H9 (cell line): ENCODE measurements at regions not wholly inside any gene's neighbourhood (a gene's known extent, or its start where the extent isn't known, plus 50 kb on each side); places are given as distances from the start of the nearest gene placed in this dataset.
"Not testable (repeated sequence)": the region's sequence is repeated elsewhere in the genome, so short reads cannot be mapped to it uniquely, and the experiment has no call there.

ENCODE experiments used
- DNase-seq: peaks from one replicate; pipeline ENCODE4 v3.0.0-alpha.2; 2017
- H2AFZ ChIP-seq: one replicate; pipeline ENCODE4 v1.6.1; 2013; ENCODE audit warnings: mild to moderate bottlenecking, low read length, control low read depth, moderate library complexity
- H2AK5ac ChIP-seq: 2 replicates; pipeline ENCODE4 v1.6.1; 2013; ENCODE audit warnings: low read length, control low read depth, mixed read lengths; ENCODE audit not compliant: insufficient read length
- H2BK120ac ChIP-seq: one replicate; pipeline ENCODE4 v1.6.1; 2013; ENCODE audit warnings: low read depth, mild to moderate bottlenecking, low read length, control low read depth, inconsistent platforms; ENCODE audit not compliant: poor library complexity, severe bottlenecking
- H2BK12ac ChIP-seq: 2 replicates; pipeline ENCODE4 v1.6.1; 2013; ENCODE audit warnings: low read length, control low read depth, mixed read lengths, low read depth; ENCODE audit not compliant: insufficient read length
- H2BK15ac ChIP-seq: 2 replicates; pipeline ENCODE4 v1.6.1; 2013; ENCODE audit warnings: low read depth, low read length, control low read depth
- H2BK20ac ChIP-seq: one replicate; pipeline ENCODE4 v1.6.1; 2013; ENCODE audit warnings: low read depth, mild to moderate bottlenecking, low read length, control low read depth, inconsistent platforms; ENCODE audit not compliant: poor library complexity, severe bottlenecking
- H2BK5ac ChIP-seq: 2 replicates; pipeline ENCODE4 v1.6.1; 2013; ENCODE audit warnings: low read length, control low read depth, mixed read lengths; ENCODE audit not compliant: insufficient read length
- H3K14ac ChIP-seq: 2 replicates; pipeline ENCODE4 v1.6.1; 2013; ENCODE audit warnings: low read length, control low read depth; ENCODE audit not compliant: insufficient read depth
- H3K18ac ChIP-seq: 2 replicates; pipeline ENCODE4 v1.6.1; 2013; ENCODE audit warnings: low read depth, mild to moderate bottlenecking, mixed read lengths, low read length, control low read depth; ENCODE audit not compliant: insufficient read length
- H3K23ac ChIP-seq: 2 replicates; pipeline ENCODE4 v1.6.1; 2013; ENCODE audit warnings: low read length, control low read depth, mixed read lengths, low read depth; ENCODE audit not compliant: insufficient read length
- H3K23me2 ChIP-seq: 2 replicates; pipeline ENCODE4 v1.6.1; 2013; ENCODE audit warnings: low read depth, mild to moderate bottlenecking, mixed read lengths, low read length, control low read depth; ENCODE audit not compliant: insufficient read length, poor library complexity, severe bottlenecking
- H3K27ac ChIP-seq: 2 replicates; pipeline ENCODE4 v1.5.1; 2013; ENCODE audit warnings: low read length, control low read depth, mixed read lengths, low read depth; ENCODE audit not compliant: insufficient read length
- H3K27me3 ChIP-seq: 2 replicates; pipeline ENCODE4 v1.6.1; 2013; ENCODE audit warnings: low read length, control low read depth, inconsistent platforms; ENCODE audit not compliant: insufficient read depth
- H3K4ac ChIP-seq: 2 replicates; pipeline ENCODE4 v1.6.1; 2013; ENCODE audit warnings: low read depth, mild to moderate bottlenecking, control low read depth, inconsistent platforms, low read length, moderate library complexity
- H3K4me1 ChIP-seq: 2 replicates; pipeline ENCODE4 v1.6.1; 2013; ENCODE audit warnings: low read length, control low read depth, inconsistent platforms; ENCODE audit not compliant: insufficient read depth
- H3K4me2 ChIP-seq: 2 replicates; pipeline ENCODE4 v1.6.1; 2013; ENCODE audit warnings: low read length, control low read depth, mixed read lengths; ENCODE audit not compliant: insufficient read length, insufficient read depth
- H3K56ac ChIP-seq: 2 replicates; pipeline ENCODE4 v1.6.1; 2013; ENCODE audit warnings: low read depth, mild to moderate bottlenecking, mixed read lengths, low read length, control low read depth; ENCODE audit not compliant: insufficient read length
- H3K79me1 ChIP-seq: 2 replicates; pipeline ENCODE4 v1.6.1; 2013; ENCODE audit warnings: low read depth, mild to moderate bottlenecking, moderate library complexity, low read length, control low read depth, inconsistent platforms; ENCODE audit not compliant: insufficient read depth, poor library complexity, severe bottlenecking
- H3K79me2 ChIP-seq: 2 replicates; pipeline ENCODE4 v1.6.1; 2013; ENCODE audit warnings: low read length, control low read depth, inconsistent platforms; ENCODE audit not compliant: insufficient read depth
- H3K9ac ChIP-seq: 2 replicates; pipeline ENCODE4 v1.6.1; 2013; ENCODE audit warnings: low read length, control low read depth, mixed read lengths; ENCODE audit not compliant: insufficient read length; ENCODE audit errors: extremely low read depth
- H3K9me3 ChIP-seq: one replicate; pipeline ENCODE4 v1.6.1; 2013; ENCODE audit warnings: low read depth, low read length, inconsistent platforms; ENCODE audit not compliant: control insufficient read depth
- H3T11ph ChIP-seq: one replicate; pipeline ENCODE4 v1.6.1; 2013; ENCODE audit warnings: mild to moderate bottlenecking, low read length, control low read depth, inconsistent platforms
- H4K20me1 ChIP-seq: one replicate; pipeline ENCODE4 v1.6.1; 2013; ENCODE audit not compliant: control insufficient read depth, insufficient read length, insufficient read depth
- H4K5ac ChIP-seq: 2 replicates; pipeline ENCODE4 v1.6.1; 2013; ENCODE audit warnings: low read depth, mild to moderate bottlenecking, mixed read lengths, low read length, control low read depth; ENCODE audit not compliant: insufficient read length
- H4K8ac ChIP-seq: replicated peaks from 2 replicates; pipeline ENCODE4 v1.6.1; 2013; ENCODE audit warnings: low read length, control low read depth, mixed read lengths, low read depth; ENCODE audit not compliant: insufficient read length
- H4K91ac ChIP-seq: 2 replicates; pipeline ENCODE4 v1.6.1; 2013; ENCODE audit warnings: low read depth, mild to moderate bottlenecking, moderate library complexity, mixed read lengths, low read length, control low read depth; ENCODE audit not compliant: insufficient read length
- H3K27ac Mint-ChIP-seq, 3 experiments: 2 replicates in 2 of 3; 3 replicates in 1 of 3; pipeline ENCODE4 v1.8.0; 2020 to 2021; ENCODE audit warnings: mixed read lengths in 3 of 3, mild to moderate bottlenecking in 1 of 3, moderate library complexity in 1 of 3
- H3K27me3 Mint-ChIP-seq: 2 replicates; pipeline ENCODE4 v1.8.0; 2021; ENCODE audit warnings: low read depth, mild to moderate bottlenecking, moderate library complexity, mixed read lengths
- H3K36me3 Mint-ChIP-seq, 3 experiments: 2 replicates in 2 of 3; 3 replicates in 1 of 3; pipeline ENCODE4 v1.8.0; 2020 to 2021; ENCODE audit warnings: low read depth in 3 of 3, mixed read lengths in 3 of 3; ENCODE audit not compliant: insufficient read depth in 1 of 3
- H3K4me1 Mint-ChIP-seq, 2 experiments: 2 replicates each; pipeline ENCODE4 v1.8.0; 2020; ENCODE audit warnings: mixed read lengths in 2 of 2
- H3K4me3 Mint-ChIP-seq, 2 experiments: 2 replicates in 1 of 2; 3 replicates in 1 of 2; pipeline ENCODE4 v1.8.0; 2020 to 2021; ENCODE audit warnings: mild to moderate bottlenecking in 2 of 2, mixed read lengths in 2 of 2, moderate library complexity in 1 of 2
- H3K9me3 Mint-ChIP-seq, 2 experiments: 2 replicates in 1 of 2; 3 replicates in 1 of 2; pipeline ENCODE4 v1.8.0; 2020; ENCODE audit warnings: mild to moderate bottlenecking in 2 of 2, mixed read lengths in 2 of 2, moderate library complexity in 1 of 2
- CTCF ChIP-seq: fragments of 200-600 bp; sonication (generic); conservative IDR thresholded peaks from 3 replicates; pipeline ENCODE4 v1.8.0; 2021; ENCODE audit warnings: antibody characterized with exemption, mild to moderate bottlenecking
- WGBS: extraction: QIAGEN DNeasy Blood & Tissue Kit; methylation state at CpG from one replicate; pipeline ENCODE4 v1.1.7; 2013; ENCODE audit warnings: missing lambda C conversion rate, low lambda C conversion rate, mixed read lengths; ENCODE audit not compliant: insufficient read length; ENCODE audit errors: extremely low coverage; 5-methylcytosine and 5-hydroxymethylcytosine counted together

- not testable (repeated sequence) for H2BK15ac ChIP-seq, H3K79me2 ChIP-seq, H3K4me2 ChIP-seq, H3K9ac ChIP-seq, H3T11ph ChIP-seq, H3K23me2 ChIP-seq, H3K23ac ChIP-seq, H3K27me3 Mint-ChIP-seq, H3K4me1 Mint-ChIP-seq, H3K14ac ChIP-seq, H2BK20ac ChIP-seq, H3K27ac Mint-ChIP-seq, H3K27ac ChIP-seq, H2AFZ ChIP-seq, H4K20me1 ChIP-seq, H3K4me3 Mint-ChIP-seq, DNase-seq, H2BK12ac ChIP-seq, H4K91ac ChIP-seq, H2BK5ac ChIP-seq, H2AK5ac ChIP-seq, H2BK120ac ChIP-seq, H3K56ac ChIP-seq, H4K8ac ChIP-seq, H4K5ac ChIP-seq, H3K79me1 ChIP-seq, H3K4ac ChIP-seq, H3K4me1 ChIP-seq, H3K18ac ChIP-seq, H3K27me3 ChIP-seq
- TF ChIP-seq CTCF = peak; percentile 25; the same call in 1 of the 3 replicates
- no CpG with 5 or more reads among the region's 22 CpGs for WGBS
- peaks cover 20 to 39% (median 23%) of the 10 kb centered on the region in 3 experiments for H3K36me3 Mint-ChIP-seq
- peaks cover 93% of the 10 kb centered on the region for H3K9me3 ChIP-seq
- peaks cover 89 to 92% of the 10 kb centered on the region in 2 experiments for H3K9me3 Mint-ChIP-seq
Measured at GRCh38 chr14:106011631-106012360, 485.4 kb downstream of the TMEM121 start.

DNA sequence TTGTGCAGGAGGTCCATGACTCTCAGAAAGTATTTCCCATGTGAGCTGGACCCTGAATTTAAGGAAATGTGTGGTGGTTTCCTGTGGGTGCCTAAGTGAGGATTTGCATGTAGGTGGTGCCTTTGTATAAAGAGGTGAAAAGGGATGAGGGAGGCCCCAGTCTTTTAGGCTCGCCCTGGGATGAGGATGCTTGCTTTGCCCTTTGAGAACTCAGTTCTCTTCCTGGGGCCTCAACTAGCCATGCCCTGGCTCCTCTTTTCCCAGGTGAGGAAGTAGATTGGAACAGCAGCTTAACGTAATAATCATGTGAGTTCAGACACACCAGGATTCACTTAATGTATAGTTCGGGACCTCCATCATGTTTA, 486.0 kb downstream of the TMEM121 start:
- not testable (repeated sequence) for H3K79me1 ChIP-seq, H3K14ac ChIP-seq, H4K5ac ChIP-seq, H3K4ac ChIP-seq, H3K79me2 ChIP-seq, H3K23me2 ChIP-seq, H3K23ac ChIP-seq, DNase-seq, H3T11ph ChIP-seq, H4K91ac ChIP-seq, H3K4me1 ChIP-seq, H3K9ac ChIP-seq, H3K27me3 ChIP-seq, H2BK120ac ChIP-seq, H3K4me2 ChIP-seq, H2BK20ac ChIP-seq, H3K4me1 Mint-ChIP-seq, H2AK5ac ChIP-seq, H4K20me1 ChIP-seq, H3K27ac Mint-ChIP-seq, H2BK5ac ChIP-seq, H2BK12ac ChIP-seq, H2AFZ ChIP-seq, H3K27ac ChIP-seq, H4K8ac ChIP-seq, H3K4me3 Mint-ChIP-seq, H3K56ac ChIP-seq, H3K27me3 Mint-ChIP-seq, H2BK15ac ChIP-seq, H3K18ac ChIP-seq
- peaks cover 93% of the 10 kb centered on the region for H3K9me3 ChIP-seq
- Mint-ChIP-seq H3K9me3 (peaks cover 91 to 94% of the 10 kb centered on the region in 2 experiments), H3K36me3 (peaks cover 20 to 37% (median 23%) of the 10 kb centered on the region in 3 experiments)
- no CpG with 5 or more reads among the region's 3 CpGs for WGBS
